Hippocampal formation (tissue), 2 donors: ENCODE measurements at regions not wholly inside any gene's neighbourhood (a gene's known extent, or its start where the extent isn't known, plus 50 kb on each side); places are given as distances from the start of the nearest gene placed in this dataset.

Experiments
- DNase-seq, 2 donors: peaks; one replicate each; lab custom pipeline; 2025; lab: John Stamatoyannopoulos, UW

DNA sequence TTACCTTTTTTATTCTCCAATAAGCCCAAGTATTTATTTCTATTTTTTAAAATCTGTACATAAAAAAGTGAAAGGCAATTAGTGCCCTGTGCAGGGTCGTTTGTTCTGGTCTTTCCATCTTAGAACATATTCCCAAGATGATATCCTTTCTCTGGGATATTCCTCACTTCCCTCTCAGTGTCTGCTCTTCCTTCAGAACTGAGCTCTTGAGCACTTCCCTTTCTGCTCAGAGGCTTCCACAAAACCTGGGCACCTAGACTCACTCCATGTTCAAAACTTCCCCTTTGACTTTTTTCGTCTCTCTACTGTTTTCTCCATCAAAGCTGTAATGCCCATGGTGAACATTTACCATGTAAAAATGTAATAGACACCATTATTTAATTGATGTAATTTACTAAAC lies 296.5 kb upstream of the TCF4 start:
- DNase-seq = no peak

DNA sequence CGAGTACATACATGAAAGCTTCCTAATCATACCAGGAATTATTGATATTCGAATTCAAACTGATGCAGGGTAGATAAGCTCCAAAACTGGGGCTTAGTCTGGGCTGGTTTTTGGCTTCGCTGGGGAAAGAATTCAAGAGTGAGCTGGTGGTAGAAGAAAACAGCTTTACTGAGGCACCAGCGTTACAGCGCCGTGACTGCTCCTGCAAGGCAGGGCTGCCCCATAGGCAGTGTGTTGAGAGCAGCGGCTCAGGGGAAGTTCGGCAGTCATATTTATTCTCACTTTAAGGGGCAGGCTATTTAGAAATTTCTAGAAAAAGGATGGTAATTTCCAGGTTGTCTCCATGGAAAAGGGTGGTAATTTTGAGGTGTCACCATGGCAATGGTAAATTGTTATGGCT lies 292.6 kb upstream of the TCF4 start:
- no peak for DNase-seq

DNA sequence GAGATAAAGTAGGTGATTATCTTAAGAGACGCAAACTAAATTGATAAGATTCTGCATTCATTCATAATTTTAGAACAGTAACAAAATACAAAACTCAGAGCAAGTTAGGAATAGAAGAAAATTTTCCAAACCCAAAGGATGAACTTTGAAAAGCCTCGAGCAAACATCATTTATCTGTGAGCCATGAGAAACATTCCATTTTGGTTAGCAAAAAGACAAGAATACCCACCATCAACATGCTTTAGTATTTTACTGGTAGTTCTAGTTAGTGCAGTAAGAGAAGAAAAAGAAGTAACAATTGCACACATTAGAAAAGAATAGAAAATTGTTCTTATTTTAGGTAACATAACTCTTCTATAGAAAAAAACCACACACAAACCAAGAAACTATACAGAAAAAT lies 291.3 kb upstream of the TCF4 start:
- DNase-seq = no peak

GRCh38 chr18:55878224-55878623 lies 290.2 kb upstream of the TCF4 start:
- DNase-seq = no peak

DNA sequence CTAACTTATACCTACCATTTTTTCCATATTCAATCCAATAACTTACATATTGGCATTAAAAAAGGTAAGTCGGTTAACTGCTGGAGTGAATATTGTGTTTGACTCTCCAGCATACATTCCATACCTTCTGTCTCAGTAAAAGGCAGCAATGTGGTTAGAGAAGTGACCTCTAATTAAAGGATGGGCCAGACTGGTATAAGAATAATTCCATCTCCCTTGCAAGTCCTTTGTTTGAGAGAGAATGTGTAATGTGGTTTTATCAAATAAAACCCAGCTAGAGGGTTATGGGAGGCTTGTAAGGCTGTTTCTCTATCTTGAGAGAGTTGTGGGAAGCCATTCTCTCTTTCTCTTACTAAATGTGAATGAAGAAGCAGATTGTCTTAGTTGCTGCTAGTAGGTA lies 289.3 kb upstream of the TCF4 start:
- DNase-seq = no peak

- DNase-seq = no peak
These were observed 288.3 kb upstream of the TCF4 start for GRCh38 chr18:55876254-55876653.

DNA sequence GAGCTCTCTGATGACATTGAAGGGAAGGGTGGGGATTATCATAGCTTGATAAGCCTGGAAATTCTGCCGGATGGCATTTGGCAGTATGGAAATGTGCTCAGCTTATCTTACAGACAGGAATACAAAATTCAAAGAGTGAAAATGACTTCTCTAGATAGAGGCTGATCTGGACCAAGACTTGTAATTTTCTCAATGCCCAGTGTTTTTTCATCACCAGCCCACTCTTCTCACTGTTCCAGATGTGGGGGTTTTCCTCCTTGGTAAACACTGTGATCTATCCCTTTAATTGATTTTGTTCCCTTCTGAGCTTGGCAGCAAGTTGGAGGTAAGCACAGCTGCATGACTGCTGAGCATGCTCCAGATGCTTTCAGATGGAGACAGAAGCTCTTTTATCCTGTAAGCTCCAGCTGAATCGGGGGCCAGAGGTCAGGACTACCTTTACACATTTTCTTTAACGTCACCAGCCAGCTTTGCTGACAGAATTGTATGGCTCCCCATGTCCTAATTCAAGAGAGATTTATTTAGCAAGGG lies 287.4 kb upstream of the TCF4 start:
- peak; percentile 55 to 70 for DNase-seq

DNA sequence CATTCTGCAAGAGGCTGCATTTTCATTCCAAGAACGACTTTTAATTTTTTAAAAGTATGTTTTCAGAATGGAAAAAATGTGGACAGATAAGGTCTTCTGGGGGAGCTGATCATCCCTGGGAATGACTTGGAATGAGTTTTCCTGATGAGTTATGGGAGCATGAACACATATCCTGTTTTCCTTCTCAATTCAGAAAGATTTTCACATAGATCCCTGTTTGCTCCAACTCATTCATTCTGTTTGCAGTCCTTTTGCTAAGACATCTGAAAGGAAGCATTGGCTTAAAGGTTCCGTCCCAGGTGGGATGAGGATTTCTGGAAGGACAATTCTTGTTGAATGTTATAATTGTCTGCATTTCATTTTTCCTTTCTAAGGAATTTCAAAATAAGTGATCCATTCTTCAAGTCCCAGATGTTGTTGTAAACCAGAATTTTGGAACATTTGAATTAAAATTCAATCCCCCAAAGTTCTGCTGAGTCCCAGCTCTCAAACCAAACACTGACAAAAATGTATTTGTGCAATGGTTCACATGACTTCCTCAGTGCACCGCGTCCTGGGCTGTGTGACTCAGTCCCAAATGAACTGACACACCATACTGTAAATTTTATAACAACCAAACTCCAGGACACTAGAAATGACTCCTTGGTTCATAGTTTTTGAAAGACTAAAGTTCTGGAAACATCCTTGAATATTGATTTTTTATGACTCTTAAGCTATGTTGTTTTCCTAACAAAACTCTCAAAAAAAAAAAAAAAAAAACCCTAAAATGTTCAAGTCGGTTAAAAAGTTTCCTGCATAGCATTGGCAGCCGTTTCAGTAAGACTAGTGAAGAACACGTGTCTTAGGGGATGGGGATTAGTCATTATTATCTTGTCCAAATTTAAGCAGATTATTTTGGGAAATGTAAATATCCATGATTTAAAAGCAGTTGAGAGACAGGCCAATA lies 281.8 kb upstream of the TCF4 start:
- no peak for DNase-seq

DNA sequence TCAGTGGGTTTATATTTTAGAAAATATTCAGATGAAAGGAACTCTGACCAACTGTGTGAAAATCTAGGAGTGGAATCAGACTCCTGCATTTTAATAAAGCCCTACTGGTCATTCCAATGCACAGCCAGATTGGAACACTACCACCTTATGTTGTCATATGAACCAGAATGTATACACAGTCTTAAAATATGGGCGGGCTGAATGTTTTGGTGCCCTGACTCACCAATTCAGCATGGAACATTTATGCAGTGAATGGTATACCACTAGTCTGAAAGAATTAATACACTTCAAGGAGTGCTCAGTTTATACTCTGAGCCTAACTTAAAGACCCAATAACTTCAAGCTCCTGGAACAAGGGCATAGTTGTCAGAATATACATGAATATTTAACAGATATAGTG lies 280.9 kb upstream of the TCF4 start:
- no peak for DNase-seq

- no peak for DNase-seq
These were observed 278.9 kb upstream of the TCF4 start for GRCh38 chr18:55866886-55867285.

DNA sequence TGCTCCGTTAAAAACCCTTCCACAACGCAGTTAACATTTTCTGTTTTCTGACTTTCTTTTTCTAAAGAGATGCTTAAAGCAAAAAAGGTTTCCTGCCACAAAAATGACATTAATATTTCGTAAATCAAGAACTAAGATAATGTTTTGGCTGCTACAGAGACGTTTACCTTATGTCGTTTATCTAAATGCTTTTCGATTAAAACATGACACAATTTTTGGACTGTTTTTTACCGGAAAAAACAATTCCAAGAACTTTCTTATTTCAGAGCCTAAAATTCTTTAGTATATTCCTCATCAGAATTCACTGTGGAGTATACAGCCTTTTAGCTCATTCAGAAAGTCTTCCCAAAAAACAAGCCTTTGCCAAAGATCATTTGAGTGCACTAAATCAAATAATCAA lies 278.0 kb upstream of the TCF4 start:
- DNase-seq = no peak

DNA sequence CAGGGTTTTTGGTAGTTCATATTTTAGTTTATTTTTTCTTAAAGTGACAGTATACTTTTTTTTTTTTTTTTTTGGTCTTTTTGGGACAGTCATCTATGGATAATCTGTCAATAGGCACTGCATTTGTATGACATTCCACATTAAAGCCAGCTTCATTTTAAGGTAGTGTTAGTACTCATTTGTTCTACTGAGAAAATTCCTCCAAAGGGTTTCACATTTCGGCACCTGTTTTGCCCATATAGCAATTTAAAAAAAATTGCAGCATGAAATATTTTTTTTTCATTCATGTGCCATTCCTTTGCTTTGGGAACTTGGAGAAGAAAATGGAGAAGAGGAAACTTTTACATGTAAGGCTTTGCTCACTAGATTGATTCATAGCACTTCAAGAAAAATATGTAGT lies 276.3 kb upstream of the TCF4 start:
- no peak for DNase-seq

DNA sequence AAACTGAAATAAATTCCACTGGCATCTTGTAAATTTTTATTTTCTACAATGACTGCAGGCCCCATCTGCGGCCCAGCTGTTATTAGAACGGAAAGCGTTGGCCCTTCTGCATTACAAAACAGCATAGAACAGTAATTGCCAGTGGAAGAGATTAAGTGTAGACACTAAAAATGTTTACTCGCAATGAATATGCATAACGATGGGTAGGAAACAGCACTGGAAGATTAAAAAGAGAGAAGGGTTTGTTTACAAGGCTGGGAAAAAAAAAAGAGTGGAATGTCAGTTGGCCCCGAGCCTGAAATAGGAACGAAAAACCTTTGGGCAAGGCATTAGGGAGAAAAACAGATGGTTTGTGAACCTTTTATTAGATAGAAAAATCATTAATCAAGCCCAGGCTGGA lies 275.9 kb upstream of the TCF4 start:
- peak in 1 of 2 donors; percentile 35 for DNase-seq

- no peak for DNase-seq
These were observed 275.4 kb upstream of the TCF4 start for GRCh38 chr18:55863391-55863706.

- no peak for DNase-seq
These were observed 274.9 kb upstream of the TCF4 start for GRCh38 chr18:55862693-55863390.

DNA sequence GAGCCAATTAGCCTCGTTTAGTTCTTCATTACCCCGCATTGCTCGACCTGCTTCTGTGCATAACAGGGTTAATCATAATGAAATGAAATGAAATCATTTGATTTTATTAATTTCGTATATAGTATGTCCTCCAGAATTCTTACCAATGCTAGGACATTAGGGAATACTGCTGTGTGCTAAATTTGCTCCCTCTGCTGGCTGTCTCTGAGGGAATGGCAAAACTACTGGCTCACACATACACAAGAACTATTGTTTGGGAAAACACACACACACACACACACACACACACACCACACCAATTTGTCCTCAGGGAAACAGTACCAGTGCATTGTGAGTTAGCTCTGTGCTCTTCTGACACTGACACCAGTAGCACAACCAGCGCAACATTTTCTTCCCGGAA lies 273.3 kb upstream of the TCF4 start:
- DNase-seq = peak; percentile 51 to 84

DNA sequence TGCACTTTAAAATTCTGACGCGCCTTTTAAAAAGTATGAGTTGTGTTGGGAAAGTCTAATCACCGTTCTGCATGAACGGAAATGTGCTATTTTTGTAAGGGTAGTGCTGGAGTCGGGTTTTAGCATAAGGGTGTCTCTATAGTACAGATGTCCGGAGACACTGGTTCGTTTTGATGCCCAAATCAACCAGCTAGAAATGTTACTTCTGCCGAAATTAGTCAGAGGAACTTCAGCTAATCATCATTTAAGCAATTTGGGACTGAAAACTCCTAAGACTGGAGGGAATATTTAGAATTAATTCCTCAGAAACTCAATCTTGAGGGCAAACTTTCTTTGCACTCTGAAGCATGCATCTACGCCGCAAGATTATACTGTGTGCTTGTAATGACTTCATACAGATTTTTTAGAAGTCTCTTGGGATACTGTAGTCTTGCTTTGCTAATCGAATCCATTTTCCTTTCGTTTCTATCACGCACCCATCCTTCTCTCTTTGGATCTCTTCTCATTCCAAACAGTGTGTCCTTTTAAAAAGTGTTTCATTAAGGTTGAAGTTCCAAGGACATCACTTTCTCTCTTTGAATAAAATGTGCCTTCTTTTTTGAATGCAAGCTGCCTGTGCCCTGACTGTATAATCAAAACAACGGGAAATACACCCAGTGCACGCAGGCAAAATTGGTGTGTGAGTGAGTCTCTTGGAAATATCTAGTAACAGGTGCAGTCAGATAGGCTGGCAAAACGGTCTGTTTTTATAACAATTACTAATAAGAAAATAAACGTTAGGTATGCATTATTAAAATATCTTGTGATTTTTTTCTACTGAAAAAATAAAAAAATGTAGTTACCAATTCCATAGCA lies 270.9 kb upstream of the TCF4 start:
- DNase-seq = peak in 1 of 2 donors; percentile 66

DNA sequence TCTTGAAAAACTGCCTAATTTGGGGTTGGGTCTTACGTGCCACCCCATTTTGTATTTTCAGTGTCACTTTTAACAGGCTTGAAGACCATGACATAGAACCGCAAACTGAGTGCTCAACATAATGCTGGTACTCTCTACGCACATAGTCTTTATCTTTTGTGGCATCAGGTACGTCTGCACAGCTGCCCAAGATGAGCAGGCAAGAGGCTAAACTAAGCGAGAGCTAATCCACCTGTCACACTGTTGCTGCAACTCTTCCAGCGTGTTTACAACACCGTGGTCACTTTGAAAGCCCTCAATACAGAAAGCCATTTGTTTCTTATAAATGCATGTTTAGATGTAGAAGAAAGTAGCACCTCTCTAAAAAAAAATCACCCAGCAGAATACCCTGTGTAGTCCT lies 270.0 kb upstream of the TCF4 start:
- no peak for DNase-seq

DNA sequence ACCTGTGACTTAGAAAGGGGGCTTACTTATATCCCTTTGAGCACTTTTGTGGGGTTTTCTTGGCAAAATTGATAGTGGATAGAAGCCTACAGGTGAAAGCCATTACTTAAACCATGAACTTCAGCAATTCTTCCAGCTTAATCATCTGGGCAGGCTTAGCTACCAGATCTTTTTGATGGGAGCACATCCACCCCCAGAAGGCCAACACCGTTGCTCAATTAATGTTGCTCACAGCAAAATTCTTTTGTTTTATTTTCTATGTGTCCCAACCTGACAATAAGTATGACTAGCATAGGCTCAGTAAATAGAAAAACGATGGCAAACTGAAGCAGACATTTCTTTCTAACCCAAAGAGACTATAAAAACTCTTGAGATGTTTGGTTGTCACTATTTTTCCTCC lies 269.4 kb upstream of the TCF4 start:
- DNase-seq = no peak

DNA sequence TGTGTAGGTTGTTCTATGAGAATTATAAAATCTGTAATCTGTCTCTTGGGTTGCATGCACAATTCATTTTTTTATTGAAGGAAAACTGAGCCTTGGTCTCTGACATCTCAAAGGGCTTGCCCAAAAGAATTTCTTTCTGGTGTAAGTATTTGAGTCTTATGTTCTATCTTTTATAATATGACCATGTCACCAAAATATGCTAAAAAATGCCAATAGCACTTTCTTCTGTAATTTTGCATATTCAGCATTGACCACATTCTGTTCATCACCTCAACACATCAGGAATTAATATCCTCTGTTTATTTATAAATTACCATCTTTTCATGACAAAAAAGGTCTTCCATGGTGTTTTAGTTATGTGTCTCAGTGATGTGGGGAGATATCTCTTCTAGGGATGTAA lies 268.7 kb upstream of the TCF4 start:
- DNase-seq = no peak

GRCh38 chr18:55856229-55856628 lies 268.2 kb upstream of the TCF4 start:
- no peak for DNase-seq

- no peak for DNase-seq
These were observed 265.3 kb upstream of the TCF4 start for GRCh38 chr18:55853268-55853667.
